ENCODE measurements at regions not wholly inside any gene's neighbourhood (a gene's known extent, or its start where the extent isn't known, plus 50 kb on each side); places are given as distances from the start of the nearest gene placed in this dataset.
A peak's percentile ranks its signal among the peaks of the same experiment; 100 is the strongest.

DNA sequence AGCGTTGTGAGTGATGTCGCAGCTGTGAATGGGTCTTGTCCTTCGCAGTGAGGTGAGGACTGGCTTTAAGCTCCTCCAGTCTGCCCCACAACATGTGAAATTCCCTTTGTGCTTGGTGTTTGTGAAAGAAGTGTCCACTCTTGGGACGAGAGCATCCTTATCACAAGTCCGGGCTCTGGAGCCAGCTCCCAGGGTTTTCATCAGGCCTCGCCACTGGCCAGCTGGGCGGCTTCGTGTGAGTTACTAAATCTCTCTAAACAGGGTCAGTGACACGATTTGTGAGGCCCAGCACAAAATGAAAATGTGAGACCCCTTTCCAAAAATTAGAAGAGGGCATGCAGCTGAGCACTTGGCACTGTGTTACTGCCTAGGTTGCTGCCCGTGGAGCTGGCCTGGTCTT, 115.9 kb downstream of the VAPA start:
- in situ Hi-C loops (cut with MboI), result loop anchor here (10.0 kb wide), 1 partner anchor 55 kb away; no protein-coding TSS in a partner anchor
- Histone ChIP-seq H3K4me1 (ENCODE audit: insufficient read depth) (no peaks in the 10 kb centered on the region), H3K79me2 (ENCODE audit: insufficient read depth) (no peaks in the 10 kb centered on the region), H4K20me1 (ENCODE audit: insufficient read depth) (no peaks in the 10 kb centered on the region), H3F3A (ENCODE audit: insufficient read depth) (no peaks in the 10 kb centered on the region), H3K4me2 (ENCODE audit: unreplicated experiment) (no peak overlapping the region), H3K9me2 (ENCODE audit: insufficient read depth) (no peaks in the 10 kb centered on the region), H3K27me3 (replicated peaks; ENCODE audit: insufficient read depth) (no peaks in the 10 kb centered on the region), H3K9me3 (ENCODE audit: low read depth) (no peaks in the 10 kb centered on the region), H2AFZ (no peak overlapping the region), H3K4me3 (no peak overlapping the region), H3K36me3 (ENCODE audit: low read depth) (no peaks in the 10 kb centered on the region), H3K27ac (no peak overlapping the region), H3K9ac (no peak overlapping the region)
- whole genome bisulfite sequencing, 2 experiments (ENCODE audit: low coverage in 1 of 2, low lambda C conversion rate in 2 of 2, missing lambda C conversion rate in 2 of 2), result 89 to 95% methylated on average over 10 of the region's 10 CpGs
- TF ChIP-seq EZH2phosphoT487 (IDR thresholded peaks at IDR 0.05; ENCODE audit: insufficient read depth, low read depth) (no peak), EZH2 (IDR thresholded peaks at IDR 0.05; ENCODE audit: insufficient read depth, poor library complexity, severe bottlenecking) (no peak)
- DNase-seq, result no peak

DNA sequence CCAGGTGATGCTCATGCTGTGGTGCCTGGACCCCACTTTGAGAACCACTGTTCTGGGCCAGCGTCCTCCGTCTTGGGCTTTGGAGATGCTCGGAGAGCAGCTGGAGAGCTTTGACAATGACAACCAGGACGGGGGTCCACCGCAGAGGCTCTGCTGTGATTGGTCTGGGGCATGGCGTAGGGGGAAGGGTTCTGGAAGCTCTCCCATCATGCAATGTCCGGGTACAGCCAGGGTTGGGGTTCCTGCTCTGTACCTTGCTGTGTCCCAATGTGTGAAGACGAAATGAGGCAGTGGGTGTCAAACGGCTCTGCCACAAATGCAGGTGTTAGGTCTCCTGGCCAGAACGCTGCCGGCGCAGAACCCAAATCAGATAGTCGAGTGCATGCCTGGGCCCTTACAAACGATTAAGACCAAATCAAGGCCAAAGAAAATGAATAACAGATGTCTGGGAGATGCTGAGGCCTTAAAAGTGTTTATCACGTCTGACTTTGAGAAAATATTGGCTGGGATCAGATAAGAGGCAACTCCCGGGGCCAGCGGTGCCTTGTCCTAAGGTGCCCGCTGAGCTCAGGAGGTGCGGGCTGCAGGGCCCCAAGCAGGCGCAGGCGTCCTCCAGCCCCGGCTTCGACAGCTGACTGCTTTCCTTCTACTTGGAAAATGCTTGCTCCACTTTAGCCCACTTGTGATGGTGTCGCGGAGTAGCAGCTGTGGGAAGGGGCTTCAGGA, 117.2 kb downstream of the VAPA start:
- no peak overlapping the region for H3K9ac ChIP-seq
- DNase-seq, result no peak
- no peaks in the 10 kb centered on the region for H3F3A ChIP-seq (ENCODE audit: insufficient read depth)
- H2AFZ ChIP-seq, result no peak overlapping the region
- H3K79me2 ChIP-seq (ENCODE audit: insufficient read depth), result no peaks in the 10 kb centered on the region
- no peak overlapping the region for H3K4me2 ChIP-seq (ENCODE audit: unreplicated experiment)
- H3K9me3 ChIP-seq (ENCODE audit: low read depth), result no peaks in the 10 kb centered on the region
- H3K4me3 ChIP-seq, result no peak overlapping the region
- 79 to 80% methylated on average over 24 to 25 of the region's 25 CpGs for WGBS, 2 experiments (ENCODE audit: low coverage in 1 of 2, low lambda C conversion rate in 2 of 2, missing lambda C conversion rate in 2 of 2)
- H3K36me3 ChIP-seq (ENCODE audit: low read depth), result no peaks in the 10 kb centered on the region
- no peaks in the 10 kb centered on the region for H4K20me1 ChIP-seq (ENCODE audit: insufficient read depth)
- H3K4me1 ChIP-seq (ENCODE audit: insufficient read depth), result no peaks in the 10 kb centered on the region
- in situ Hi-C loops (cut with MboI), result loop anchor here (10.0 kb wide), 1 partner anchor 56 kb away; no protein-coding TSS in a partner anchor
- H3K9me2 ChIP-seq (ENCODE audit: insufficient read depth), result no peaks in the 10 kb centered on the region
- TF ChIP-seq EZH2phosphoT487 (IDR thresholded peaks at IDR 0.05; ENCODE audit: insufficient read depth, low read depth) (no peak), EZH2 (IDR thresholded peaks at IDR 0.05; ENCODE audit: insufficient read depth, poor library complexity, severe bottlenecking) (no peak)
- no peak overlapping the region for H3K27ac ChIP-seq
- no peaks in the 10 kb centered on the region for H3K27me3 ChIP-seq (replicated peaks; ENCODE audit: insufficient read depth)

DNA sequence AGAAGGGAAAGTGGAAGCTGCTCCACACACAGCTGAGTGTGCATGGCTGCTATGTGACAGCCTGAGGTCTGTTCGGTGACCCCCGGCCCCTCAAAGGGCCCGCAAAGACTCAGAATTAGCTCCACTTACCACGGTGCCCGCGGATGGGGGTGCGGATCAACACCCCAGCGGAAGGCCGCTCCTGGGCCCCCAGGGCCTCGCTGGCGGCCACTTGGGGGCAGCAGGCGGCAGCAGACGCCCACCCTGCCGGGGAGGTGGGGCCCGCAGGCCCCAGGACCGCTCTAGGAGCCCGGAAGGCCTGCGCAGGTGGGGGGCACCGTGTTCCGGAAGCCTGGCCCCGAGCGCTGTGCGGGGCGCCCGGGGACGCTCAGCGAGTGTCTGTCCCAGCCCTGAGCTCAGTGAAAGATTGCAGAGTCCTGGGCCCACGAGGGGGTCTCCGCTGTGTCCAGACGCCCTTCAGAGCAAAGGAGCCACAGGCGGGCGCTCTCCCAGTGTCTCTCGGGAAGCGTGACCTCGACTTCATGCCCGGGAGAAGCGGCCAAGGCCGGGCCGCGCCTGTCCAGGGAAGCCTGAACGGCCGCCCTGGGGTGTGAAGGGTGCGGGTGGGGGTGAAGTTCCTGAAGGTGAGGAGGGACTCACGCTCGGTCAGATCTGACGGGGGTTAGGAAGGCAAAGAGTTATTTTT, 118.7 kb downstream of the VAPA start:
- TF ChIP-seq EZH2 (IDR thresholded peaks at IDR 0.05; ENCODE audit: insufficient read depth, poor library complexity, severe bottlenecking) (no peak), EZH2phosphoT487 (IDR thresholded peaks at IDR 0.05; ENCODE audit: insufficient read depth, low read depth) (no peak)
- H3K9ac ChIP-seq, result no peak overlapping the region
- in situ Hi-C loops (cut with MboI), result loop anchor here (10.0 kb wide), 1 partner anchor 58 kb away; no protein-coding TSS in a partner anchor
- H3K4me3 ChIP-seq, result no peak overlapping the region
- H3K4me2 ChIP-seq (ENCODE audit: unreplicated experiment), result no peak overlapping the region
- H3K36me3 ChIP-seq (ENCODE audit: low read depth), result no peaks in the 10 kb centered on the region
- no peaks in the 10 kb centered on the region for H3F3A ChIP-seq (ENCODE audit: insufficient read depth)
- no peaks in the 10 kb centered on the region for H4K20me1 ChIP-seq (ENCODE audit: insufficient read depth)
- WGBS, 2 experiments (ENCODE audit: low coverage in 1 of 2, low lambda C conversion rate in 2 of 2, missing lambda C conversion rate in 2 of 2), result 43 to 45% methylated on average over 41 to 46 of the region's 46 CpGs
- DNase-seq, result no peak
- peak overlapping the region; percentile 20; the same call in 1 of the 2 replicates for H2AFZ ChIP-seq
- H3K27ac ChIP-seq, result no peak overlapping the region
- no peaks in the 10 kb centered on the region for H3K27me3 ChIP-seq (replicated peaks; ENCODE audit: insufficient read depth)
- no peaks in the 10 kb centered on the region for H3K79me2 ChIP-seq (ENCODE audit: insufficient read depth)
- H3K4me1 ChIP-seq (ENCODE audit: insufficient read depth), result no peaks in the 10 kb centered on the region
- no peaks in the 10 kb centered on the region for H3K9me3 ChIP-seq (ENCODE audit: low read depth)
- H3K9me2 ChIP-seq (ENCODE audit: insufficient read depth), result no peaks in the 10 kb centered on the region

DNA sequence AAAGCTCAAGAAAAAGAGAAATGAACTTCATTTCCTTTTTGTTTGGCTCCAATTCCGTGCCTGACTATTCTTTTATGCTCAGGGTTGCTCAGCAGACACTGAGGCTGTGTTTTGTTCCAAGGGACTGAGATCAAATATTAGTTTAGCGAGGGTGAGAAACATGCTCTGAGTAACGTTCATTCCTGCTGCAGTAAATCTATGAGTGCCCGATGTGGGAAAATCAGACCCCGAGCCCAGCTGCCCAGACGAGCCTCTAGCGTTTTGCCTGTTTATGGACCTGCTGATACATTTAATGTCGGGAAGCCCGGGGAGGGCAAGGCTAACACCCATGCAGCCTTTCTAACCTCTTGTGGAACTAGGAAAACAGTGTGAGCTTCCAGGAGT, 119.2 kb downstream of the VAPA start:
- no peak for DNase-seq
- in situ Hi-C loops (cut with MboI), result loop anchor here (10.0 kb wide), 1 partner anchor 58 kb away; no protein-coding TSS in a partner anchor
- H3K4me1 ChIP-seq (ENCODE audit: insufficient read depth), result no peaks in the 10 kb centered on the region
- H4K20me1 ChIP-seq (ENCODE audit: insufficient read depth), result no peaks in the 10 kb centered on the region
- H3F3A ChIP-seq (ENCODE audit: insufficient read depth), result no peaks in the 10 kb centered on the region
- H3K36me3 ChIP-seq (ENCODE audit: low read depth), result no peaks in the 10 kb centered on the region
- no peak overlapping the region for H3K27ac ChIP-seq
- no peak overlapping the region for H3K4me2 ChIP-seq (ENCODE audit: unreplicated experiment)
- H3K9me2 ChIP-seq (ENCODE audit: insufficient read depth), result no peaks in the 10 kb centered on the region
- no peaks in the 10 kb centered on the region for H3K9me3 ChIP-seq (ENCODE audit: low read depth)
- WGBS, 2 experiments (ENCODE audit: low coverage in 1 of 2, low lambda C conversion rate in 2 of 2, missing lambda C conversion rate in 2 of 2), result 42 to 51% methylated on average over 9 of the region's 9 CpGs
- no peak overlapping the region for H3K4me3 ChIP-seq
- TF ChIP-seq EZH2phosphoT487 (IDR thresholded peaks at IDR 0.05; ENCODE audit: insufficient read depth, low read depth) (no peak), EZH2 (IDR thresholded peaks at IDR 0.05; ENCODE audit: insufficient read depth, poor library complexity, severe bottlenecking) (no peak)
- H3K9ac ChIP-seq, result no peak overlapping the region
- peak overlapping the region; percentile 20; the same call in 1 of the 2 replicates for H2AFZ ChIP-seq
- H3K27me3 ChIP-seq (replicated peaks; ENCODE audit: insufficient read depth), result no peaks in the 10 kb centered on the region
- no peaks in the 10 kb centered on the region for H3K79me2 ChIP-seq (ENCODE audit: insufficient read depth)

Measured in GM23248 (cell line).